Progenitor cell of endocrine pancreas (in vitro differentiated cells): ENCODE measurements at regions not wholly inside any gene's neighbourhood (a gene's known extent, or its start where the extent isn't known, plus 50 kb on each side); places are given as distances from the start of the nearest gene placed in this dataset.

Experiments used
- DNase-seq: peaks from one replicate; pipeline ENCODE4 v3.0.0; 2021; ENCODE audit warnings: low spot score; ENCODE audit not compliant: unreplicated experiment
- H3K27ac Mint-ChIP-seq: 2 replicates; pipeline ENCODE4 v1.8.0; 2021; ENCODE audit warnings: mild to moderate bottlenecking, moderate library complexity, mixed read lengths
- H3K27me3 Mint-ChIP-seq: 2 replicates; pipeline ENCODE4 v1.8.0; 2021; ENCODE audit warnings: mixed read lengths
- H3K36me3 Mint-ChIP-seq: 2 replicates; pipeline ENCODE4 v1.8.0; 2022; ENCODE audit warnings: mixed read lengths; ENCODE audit not compliant: insufficient read depth
- H3K4me1 Mint-ChIP-seq: 2 replicates; pipeline ENCODE4 v1.8.0; 2021; ENCODE audit warnings: low read depth, mixed read lengths
- H3K4me3 Mint-ChIP-seq: 2 replicates; pipeline ENCODE4 v1.8.0; 2021; ENCODE audit warnings: low read depth, mild to moderate bottlenecking, moderate library complexity, mixed read lengths
- H3K9me3 Mint-ChIP-seq: 2 replicates; pipeline ENCODE4 v1.8.0; 2021; ENCODE audit warnings: low read depth, mixed read lengths
- TF ChIP-seq, protein P1 (sequence below): fragments of 200-600 bp; sonication (generic); IDR thresholded peaks from one replicate; pipeline ENCODE4 v1.5.0; 2021; ENCODE audit warnings: antibody characterized with exemption, mild to moderate bottlenecking; ENCODE audit not compliant: unreplicated experiment

DNA sequence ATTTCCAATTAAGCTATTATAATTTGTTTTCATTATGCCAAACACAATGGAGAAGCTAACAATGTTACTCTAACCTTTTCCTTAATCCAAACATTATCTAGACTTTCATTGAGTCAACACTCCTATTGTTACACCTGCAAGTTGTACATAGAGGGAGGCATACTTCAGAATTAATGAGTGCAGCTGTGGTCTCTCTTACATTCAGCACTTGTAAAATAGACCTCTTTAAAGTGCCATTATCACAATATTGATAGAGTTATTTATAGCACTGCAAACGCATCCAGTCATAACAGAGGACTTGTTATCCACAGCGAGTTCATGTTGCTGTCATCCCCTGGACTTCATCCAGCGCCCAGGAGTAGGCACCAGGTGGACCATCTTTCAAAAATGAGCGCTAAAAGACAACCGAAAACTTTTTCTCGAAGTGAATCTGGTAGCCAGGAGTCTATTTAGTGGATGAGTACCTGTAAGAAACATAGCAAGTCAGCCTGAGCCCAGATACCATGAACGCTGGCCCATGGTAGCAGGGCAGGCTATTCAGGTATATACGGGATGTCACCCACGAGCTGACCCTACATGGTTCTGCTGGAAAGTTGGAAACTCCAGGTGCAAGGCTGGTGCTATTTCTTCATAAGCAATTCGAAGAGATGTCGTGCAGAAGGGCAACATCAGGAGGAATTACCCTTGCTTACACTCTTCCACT is 70.6 kb upstream of the NFIA start:
- H3K36me3 Mint-ChIP-seq, result no peaks in the 10 kb centered on the region
- H3K9me3 Mint-ChIP-seq, result no peaks in the 10 kb centered on the region
- H3K27me3 Mint-ChIP-seq, result peaks cover 19% of the 10 kb centered on the region
- TF ChIP-seq, protein P1, sequence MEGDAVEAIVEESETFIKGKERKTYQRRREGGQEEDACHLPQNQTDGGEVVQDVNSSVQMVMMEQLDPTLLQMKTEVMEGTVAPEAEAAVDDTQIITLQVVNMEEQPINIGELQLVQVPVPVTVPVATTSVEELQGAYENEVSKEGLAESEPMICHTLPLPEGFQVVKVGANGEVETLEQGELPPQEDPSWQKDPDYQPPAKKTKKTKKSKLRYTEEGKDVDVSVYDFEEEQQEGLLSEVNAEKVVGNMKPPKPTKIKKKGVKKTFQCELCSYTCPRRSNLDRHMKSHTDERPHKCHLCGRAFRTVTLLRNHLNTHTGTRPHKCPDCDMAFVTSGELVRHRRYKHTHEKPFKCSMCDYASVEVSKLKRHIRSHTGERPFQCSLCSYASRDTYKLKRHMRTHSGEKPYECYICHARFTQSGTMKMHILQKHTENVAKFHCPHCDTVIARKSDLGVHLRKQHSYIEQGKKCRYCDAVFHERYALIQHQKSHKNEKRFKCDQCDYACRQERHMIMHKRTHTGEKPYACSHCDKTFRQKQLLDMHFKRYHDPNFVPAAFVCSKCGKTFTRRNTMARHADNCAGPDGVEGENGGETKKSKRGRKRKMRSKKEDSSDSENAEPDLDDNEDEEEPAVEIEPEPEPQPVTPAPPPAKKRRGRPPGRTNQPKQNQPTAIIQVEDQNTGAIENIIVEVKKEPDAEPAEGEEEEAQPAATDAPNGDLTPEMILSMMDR, result no peak
- DNase-seq, result no peak
- H3K4me1 Mint-ChIP-seq, result peaks cover 12% of the 10 kb centered on the region
- no peak overlapping the region for H3K27ac Mint-ChIP-seq
- H3K4me3 Mint-ChIP-seq, result no peak overlapping the region

DNA sequence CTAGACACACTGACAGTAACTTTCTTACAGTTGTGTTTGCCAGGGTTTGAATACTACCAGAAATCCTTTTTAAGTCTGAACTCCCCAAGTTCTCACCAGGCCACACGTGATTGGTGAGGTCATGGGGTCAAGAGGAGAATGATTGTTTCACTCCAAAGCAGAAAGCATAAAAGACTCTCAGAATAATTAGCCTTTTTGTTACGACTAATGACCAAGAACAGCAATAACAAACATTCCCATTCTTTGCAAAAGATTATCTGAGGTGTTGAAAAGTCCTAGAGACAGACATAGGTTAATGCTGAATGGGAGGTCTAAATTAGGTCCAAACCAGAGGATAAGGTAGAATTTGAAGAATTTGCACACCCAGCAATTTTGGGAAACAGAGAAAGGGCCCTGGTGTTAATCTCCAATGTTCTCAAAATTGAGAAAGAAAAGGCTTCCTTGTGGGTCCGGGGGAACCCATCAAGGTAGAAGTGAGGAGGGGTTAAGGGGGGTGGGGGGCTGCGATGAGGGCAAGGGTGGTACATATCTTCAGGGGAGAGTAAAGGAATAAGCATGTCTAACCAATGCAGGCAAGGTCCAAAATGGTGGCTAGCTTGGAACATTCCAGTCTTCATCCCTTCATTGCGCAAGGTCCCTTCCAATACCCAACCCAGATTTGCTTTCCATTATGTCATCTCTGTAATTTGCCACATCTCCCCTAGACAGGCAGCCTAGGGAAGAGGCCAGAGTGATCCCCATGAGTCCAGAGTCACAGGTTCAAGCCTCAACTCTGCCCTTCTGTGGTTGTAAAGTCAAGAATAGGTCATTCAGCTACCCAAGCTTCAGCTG is 74.6 kb upstream of the NFIA start:
- Mint-ChIP-seq H3K9me3 (no peaks in the 10 kb centered on the region), H3K27me3 (peaks cover 32% of the 10 kb centered on the region), H3K36me3 (no peaks in the 10 kb centered on the region), H3K4me3 (no peak overlapping the region), H3K4me1 (peaks cover 15% of the 10 kb centered on the region), H3K27ac (no peak overlapping the region)
- DNase-seq, result no peak
- TF ChIP-seq, protein P1, result no peak

DNA sequence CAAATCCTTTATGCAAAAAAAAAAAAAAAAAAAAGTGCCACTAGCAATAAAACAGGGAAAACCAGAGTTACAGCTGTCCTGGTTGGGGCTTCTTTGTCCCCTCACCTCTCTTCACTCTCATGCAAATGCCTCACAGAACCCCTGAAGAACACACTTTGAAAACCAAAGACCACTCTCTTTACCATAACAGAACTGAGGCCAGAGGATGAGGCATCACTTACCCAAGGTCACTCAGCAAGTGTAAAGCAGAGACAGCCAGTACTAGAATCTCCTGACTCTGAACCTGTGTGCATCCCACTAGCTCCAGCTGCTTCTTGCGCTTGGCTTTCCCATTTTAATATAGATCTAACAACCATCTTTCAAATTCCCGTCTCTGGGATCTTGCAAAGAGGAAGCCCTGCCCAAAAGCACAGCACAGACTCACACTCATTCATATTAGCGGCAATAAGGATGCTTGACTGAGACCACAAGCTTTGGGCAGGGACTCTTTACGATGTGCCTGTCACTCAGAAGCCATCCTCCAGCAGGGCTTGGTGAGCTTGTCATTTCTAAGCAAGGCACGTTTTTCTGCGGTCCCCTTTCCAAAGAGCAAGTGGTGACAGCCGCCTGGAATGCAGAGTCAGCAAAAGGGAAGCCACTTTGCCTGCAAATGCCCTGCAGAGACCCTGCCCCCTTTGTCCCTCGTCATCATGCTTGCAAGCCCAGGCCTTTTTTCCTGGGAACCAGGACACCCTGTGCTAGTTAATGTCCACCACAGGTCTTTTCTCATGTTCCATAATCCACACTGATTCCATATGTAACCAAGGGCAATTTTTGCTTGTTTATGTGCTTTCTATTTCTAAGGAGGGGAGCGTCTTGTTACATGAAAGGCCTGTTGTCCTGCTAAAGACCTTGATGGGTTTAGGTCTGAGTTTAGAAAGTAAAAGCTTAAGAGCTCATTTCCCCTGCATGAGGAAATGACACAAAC is 76.5 kb upstream of the NFIA start:
- Mint-ChIP-seq H3K9me3 (no peaks in the 10 kb centered on the region), H3K36me3 (no peaks in the 10 kb centered on the region), H3K4me3 (no peak overlapping the region), H3K27ac (no peak overlapping the region), H3K27me3 (peaks cover 35% of the 10 kb centered on the region), H3K4me1 (peaks cover 8% of the 10 kb centered on the region)
- TF ChIP-seq, protein P1, result no peak
- DNase-seq, result no peak

DNA sequence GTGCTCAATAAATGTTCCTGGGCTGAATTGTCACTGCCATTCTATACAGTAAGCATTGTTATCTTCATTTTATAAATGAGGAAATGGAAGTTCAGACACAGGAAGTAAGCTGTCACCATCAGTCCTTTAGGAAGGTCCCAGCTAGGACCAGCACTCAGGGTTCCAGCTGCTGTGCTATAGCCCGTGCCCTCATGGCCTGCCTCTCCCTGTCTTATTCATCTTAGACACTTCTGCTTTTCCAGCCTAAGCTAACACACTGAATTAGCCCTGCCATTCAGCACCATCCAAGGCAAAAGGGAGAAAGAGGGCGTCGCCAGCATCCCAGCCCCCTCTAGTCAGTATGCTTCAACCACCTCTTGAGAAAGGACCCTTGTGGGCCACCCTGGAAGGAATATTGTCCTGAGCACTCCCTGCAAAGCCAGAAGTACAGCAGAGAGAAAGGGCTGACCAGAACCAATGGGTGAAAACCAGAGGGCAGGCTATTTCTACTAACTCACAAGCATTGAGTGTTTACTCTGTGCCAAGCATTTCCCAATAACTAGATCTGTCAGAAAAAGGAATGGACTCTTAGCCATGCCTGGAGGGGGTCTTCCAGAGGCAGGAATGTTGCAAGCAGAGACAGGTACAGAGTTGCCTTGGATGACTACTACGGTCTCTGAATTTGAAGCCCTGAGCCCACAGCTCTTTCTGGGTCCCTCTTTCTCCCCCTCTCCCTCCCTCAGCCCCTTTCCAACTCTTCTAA is 77.9 kb upstream of the NFIA start:
- Mint-ChIP-seq H3K27me3 (peaks cover 35% of the 10 kb centered on the region), H3K36me3 (no peaks in the 10 kb centered on the region), H3K4me3 (no peak overlapping the region), H3K4me1 (peaks cover 8% of the 10 kb centered on the region), H3K27ac (no peak overlapping the region), H3K9me3 (no peaks in the 10 kb centered on the region)
- TF ChIP-seq, protein P1, result no peak
- DNase-seq, result no peak
